ENCODE measurements at regions not wholly inside any gene's neighbourhood (a gene's known extent, or its start where the extent isn't known, plus 50 kb on each side); places are given as distances from the start of the nearest gene placed in this dataset.

- TF ChIP-seq CTCF (IDR thresholded peaks at IDR 0.05): no peak
- TF ChIP-seq POLR2A (IDR thresholded peaks at IDR 0.05): no peak
Measured at GRCh38 chr12:77179515-77179914, 114.1 kb upstream of the E2F7 start.

Data from thyroid gland (tissue), 4 donors.